GM21825 (cell line): ENCODE measurements at regions not wholly inside any gene's neighbourhood (a gene's known extent, or its start where the extent isn't known, plus 50 kb on each side); places are given as distances from the start of the nearest gene placed in this dataset.
"Not testable (repeated sequence)": the region's sequence is repeated elsewhere in the genome, so short reads cannot be mapped to it uniquely, and the experiment has no call there.

Experiments used
- ATAC-seq: cut with Tn5 transposase; IDR thresholded peaks from one replicate; pipeline ENCODE4 v1.9.1; 2021; ENCODE audit warnings: mild to moderate bottlenecking, moderate library complexity; ENCODE audit not compliant: unreplicated experiment

DNA sequence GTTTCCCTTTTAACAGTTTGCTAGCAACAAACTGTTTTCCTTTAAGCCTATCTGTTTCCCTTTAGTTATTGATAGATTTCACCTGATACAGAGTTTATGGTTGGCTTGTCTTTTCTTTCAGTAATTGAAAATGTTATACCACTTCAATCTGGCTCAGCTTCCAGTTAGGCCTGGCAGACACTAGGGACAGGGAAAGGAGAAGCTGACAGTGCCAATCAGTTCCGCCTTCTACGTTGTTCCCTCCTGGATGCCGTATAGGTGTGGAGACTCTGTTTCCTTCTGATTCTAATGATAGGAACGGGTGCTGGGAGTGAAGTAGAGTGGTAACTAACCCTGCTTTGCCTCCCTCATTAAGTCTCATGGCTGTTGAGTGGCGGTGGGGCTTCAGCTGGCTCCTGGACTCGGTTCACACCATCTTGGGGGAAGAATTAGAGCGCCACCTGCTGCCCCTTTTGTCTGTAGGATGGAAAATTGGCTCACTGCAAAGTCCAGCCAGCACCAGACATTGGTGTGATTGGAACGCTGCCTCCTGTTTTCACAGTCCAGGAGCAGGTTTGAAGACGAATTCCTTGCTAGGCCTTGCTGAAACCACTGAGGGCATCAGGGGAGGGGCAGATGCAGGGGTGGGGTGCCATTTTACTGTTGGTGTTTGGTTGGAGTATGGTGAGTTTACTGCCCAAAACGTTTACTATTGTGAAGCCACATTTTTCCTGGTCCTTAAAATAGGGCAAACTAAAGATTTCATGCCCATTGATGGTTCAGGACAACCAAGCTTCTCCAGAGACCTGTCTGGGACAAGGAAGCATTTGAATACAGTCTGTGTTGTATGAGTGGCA, 1729.5 kb downstream of the GRIK2 start:
- ATAC-seq: no peak

DNA sequence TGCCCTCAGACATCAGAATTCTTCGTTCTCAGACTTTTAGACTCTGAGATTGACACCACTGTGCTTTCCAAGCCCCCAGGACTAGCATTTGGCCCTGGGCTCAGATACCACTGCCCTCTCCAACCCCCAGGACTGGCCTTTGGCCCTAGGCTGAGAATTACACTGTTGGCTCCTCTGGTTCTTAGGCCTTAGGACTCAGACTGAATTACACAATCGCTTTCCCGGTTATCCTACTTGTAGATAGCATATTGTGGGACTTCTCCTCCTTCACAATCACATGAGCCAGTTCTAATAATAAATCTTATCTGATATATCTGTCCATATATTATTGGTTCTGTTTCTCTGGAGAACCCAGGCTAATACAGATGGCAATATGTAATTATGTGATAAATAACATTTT, 1725.5 kb downstream of the GRIK2 start:
- no peak for ATAC-seq

DNA sequence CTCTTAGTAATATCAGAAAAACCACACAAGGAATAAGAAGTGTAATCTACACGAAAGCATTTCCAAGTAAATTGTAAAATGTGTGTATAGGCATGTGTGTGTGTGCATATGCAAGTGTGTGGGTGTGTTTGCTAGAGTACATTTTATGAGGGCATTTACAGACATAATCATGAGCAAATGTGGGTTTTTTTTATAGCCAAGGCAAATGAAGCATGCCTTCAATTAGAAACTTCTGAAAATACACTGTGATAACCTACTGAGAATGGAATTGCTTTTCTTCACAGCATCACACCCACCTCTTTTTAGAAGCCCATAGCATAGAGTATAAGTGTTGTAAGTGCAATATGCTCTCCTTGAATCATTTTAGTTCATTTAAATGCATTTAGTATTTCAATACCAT, 1721.1 kb downstream of the GRIK2 start:
- no peak for ATAC-seq

DNA sequence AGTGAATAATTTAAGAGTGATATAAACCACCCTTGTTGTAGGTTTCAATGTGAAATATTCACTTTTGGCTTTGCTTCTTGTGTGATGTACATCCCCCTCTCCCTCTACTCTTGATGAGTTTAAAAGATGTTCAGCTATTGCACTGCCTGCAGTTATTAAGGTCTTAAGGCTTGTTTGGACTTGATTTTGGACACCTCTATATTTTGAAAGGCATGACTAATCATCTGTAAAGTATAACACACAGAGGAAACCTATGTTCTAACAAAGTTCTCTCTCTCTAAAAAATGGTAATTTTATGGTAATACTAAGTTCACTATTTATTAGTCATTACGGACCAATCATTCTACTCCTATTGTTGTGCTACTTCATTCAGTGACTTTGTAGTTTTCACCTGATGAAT, 1719.9 kb downstream of the GRIK2 start:
- ATAC-seq: no peak

DNA sequence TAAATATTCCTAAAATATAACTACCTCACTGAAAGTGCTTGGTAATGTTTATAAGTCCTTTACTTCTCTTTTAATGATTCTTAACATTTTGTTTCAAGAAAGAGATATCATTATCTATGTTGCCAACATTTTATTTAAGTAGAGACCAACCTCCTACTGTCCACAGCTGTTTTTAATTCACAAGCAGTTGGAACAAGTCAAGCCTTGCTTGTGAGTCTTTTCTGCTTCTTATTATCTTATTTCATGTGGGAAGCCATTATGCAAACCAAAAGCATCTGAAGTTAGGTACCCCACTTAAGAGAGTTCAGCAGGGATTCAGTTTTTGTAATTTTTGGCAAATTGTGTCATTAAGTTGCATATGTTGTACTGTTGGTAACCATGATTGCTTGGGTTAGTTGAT, 1714.5 kb downstream of the GRIK2 start:
- no peak for ATAC-seq

DNA sequence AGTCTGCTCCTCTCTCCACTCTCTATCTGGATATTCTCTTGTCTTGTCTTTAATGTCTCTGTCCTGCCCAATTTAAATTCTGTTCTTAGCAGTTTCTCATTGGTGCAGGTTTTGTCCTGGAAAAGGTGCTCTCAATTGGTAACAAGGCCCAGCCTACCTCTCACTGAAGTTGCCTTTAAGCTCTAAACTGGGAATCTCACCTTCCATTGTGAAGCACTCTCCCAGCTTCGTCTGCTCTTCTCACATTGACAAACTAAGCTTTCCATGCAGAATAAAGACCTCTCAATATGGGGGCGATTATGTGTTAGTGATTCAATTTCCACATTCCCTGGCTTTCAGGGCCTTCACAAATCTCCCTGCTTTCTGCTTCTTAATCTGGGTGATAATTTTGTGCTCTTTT, 1712.2 kb downstream of the GRIK2 start:
- ATAC-seq: no peak

DNA sequence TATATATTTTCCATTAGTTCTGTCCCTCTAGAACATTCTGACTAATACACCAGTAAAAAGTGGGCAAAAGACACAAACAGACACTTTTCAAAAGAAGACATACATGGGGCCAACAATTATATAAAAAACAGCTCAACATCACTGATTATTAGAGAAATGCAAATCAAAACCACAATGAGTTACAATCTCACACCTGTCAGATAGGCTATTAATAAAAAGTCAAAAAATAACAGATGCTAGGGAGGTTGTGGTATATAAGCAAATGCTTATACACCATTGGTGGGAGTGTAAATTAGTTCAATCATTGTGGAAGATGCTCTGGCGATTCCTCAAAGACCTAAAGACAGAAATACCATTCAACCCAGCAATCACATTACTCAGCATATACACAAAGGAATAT, 1707.8 kb downstream of the GRIK2 start:
- ATAC-seq: no peak

DNA sequence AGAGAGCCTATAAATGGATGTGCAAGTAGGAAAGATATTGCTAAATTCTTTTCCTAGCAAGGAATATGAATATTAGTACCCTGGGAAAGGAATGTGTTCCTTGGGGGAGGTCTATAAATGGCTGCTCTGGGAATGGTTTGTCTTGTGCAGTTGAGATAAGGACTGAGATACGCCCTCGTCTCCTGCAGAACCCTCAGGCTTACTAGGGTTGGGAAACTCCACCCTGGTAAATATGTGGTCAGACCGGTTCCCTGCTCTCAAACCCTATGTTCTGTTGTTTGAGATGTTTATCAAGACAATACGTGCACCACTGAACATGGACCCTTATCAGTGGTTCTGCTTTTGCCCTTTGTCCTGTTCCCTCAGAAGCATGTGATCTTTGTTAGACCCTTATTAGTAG, 1698.9 kb downstream of the GRIK2 start:
- ATAC-seq: not testable (repeated sequence)

DNA sequence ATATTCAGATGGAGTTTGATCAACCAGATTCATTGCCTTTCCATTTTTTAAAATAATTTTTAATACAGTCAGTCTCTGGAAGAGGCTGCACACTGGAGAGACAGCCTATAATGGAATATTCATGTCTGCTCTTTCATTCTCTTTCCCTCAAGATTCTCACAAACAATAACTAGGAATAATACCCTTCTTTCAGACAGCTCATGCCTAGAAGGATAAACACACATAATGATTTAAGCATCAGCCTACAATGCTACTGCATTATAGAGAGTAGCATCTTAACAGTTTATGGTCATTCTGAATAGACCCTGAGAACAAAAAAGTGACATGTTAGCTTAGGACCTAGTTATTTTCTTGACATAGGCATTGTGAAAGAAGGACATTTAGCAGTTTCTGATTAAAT, 1692.3 kb downstream of the GRIK2 start:
- ATAC-seq: no peak

DNA sequence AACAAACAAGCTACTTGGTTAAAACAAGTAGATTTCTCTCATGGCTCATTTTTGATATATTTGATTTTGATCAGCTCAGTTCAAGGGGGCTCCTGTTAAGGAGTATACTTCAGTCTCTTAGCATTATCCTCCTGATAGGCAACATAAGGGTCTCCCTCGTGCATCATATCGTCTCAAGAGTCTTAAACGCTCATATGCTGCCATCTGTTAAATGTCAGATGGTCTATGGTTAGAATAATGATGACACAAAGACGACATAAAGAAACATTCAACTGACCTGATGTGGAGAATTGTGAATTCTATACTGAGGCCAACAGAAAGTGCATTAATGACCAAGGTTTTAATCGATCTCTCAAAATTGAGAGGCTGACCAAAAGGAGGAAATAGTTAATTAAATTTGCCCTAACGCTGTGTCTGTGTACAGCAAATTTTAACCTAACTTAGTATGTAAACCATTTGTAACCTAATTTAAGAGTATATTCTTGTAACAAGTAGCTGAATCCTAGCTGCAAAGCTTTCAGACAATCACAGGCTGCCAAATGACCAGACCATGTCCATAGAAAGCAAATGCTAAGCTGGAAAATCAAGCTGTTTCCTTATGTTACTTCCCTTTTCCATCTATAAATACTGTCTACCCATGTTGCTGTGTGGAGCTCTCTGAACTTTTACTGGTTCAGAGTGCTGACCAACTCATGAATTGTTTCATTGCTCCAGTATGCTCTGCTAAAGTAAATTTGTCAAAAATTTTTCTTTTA, 1688.5 kb downstream of the GRIK2 start:
- ATAC-seq: no peak

DNA sequence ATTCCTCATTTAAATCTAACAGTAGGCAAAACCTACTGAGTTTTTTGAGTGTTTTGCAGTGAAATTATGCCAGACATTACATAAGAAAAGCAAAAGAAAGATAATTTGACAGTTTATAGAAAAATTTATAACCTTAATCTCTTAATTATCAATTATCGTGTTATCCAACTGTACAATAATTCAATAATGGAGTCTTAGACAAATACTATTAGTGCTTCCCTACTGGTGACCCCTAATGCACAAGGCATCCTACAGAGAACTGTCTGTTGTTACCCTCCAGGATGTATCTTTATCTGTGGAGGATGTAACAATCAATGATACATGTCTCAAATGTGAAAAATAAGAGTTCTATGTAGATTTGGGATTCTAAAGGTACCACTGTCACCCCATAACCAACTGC, 1687.6 kb downstream of the GRIK2 start:
- ATAC-seq: no peak

DNA sequence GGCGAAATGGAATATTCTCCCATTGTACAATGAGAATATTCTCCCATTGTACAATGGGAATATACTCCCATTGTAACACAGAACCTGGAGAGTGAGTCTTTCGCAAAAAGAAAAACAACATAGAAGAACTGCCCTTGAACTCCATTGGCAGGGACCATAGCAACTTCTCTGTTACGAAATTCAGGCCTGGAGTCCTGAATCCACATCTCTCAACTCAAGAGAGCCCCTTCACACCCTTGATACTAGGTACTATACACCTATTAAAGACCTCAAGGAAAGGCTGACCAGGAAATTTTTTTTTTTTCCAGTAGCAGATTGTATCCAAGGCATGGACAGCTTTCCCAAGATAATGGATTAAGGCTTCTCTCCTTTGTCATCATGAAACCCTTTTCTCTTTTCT, 1687.0 kb downstream of the GRIK2 start:
- no peak for ATAC-seq

DNA sequence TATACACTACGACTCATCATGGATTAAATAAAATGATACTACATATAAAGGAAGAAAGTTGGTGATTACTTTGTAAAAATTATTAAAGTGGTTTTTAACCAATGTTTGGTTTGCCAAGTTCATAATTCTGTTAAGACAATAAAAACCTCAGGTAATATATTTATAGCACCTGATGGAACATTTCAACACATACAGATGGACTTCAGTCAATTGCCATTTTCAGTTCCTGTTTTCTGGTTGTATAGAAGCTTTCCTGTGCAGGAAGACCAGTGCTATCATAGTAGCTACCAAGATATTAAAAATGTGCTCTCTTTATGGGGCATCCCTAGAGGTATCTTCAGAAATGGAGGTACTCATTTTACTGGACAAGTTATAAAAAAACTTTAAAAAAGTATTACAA, 1686.4 kb downstream of the GRIK2 start:
- no peak for ATAC-seq

DNA sequence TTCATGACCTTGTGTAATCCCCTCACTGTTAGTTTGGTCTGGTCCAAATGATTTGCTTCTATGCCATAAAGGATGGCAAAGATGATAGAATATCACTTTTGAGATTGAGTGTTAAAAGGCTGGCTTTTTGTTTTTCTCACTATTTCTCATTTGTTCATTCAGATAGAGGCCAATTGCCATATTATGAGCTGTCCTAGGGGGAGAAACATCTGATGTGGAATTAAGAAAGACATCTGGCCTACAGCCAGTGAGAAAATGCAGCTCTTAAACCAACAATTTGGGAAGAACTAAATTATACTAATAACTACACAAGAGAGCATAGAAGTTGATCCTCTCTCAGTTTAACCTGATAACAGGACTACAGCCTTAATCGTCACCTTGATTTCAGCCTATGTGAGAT, 1668.6 kb downstream of the GRIK2 start:
- no peak for ATAC-seq

DNA sequence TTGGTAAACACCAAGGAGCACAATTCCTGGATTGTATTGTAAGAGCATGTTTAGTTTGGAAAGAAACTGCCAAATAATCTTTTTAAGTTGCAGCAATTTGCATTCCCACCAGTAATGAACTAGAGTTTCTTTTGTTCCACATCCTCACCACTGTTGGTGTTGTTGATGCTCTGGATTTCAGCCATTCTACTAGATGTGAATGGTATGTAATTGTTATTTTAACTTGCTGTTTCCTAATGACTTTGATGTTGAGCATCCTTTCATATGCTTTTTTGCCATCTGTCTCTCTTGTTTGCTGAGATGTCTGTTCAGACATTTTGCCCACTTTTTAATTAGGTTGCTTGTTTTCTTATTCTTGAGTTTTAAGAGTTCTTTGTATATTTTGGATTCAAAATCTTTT, 1654.1 kb downstream of the GRIK2 start:
- ATAC-seq: no peak

DNA sequence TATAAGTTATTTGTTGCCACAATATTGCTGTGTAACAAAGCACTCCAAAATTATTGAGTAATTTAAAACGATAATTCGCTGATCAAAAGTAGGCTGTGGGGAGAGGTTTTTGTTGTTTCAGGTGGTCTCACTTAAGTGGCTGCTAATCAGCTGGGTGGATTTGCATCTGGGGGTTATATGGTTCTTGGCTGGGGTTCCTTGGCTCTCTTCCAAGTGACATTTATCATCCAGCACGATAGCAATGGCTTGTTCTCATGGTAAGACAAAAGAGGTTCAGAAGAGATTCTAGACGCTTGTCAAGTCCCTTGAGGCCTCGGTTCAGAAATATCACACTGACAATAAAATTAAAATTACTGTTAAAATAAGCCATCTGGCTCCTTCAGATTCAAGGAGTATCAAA, 1648.8 kb downstream of the GRIK2 start:
- no peak for ATAC-seq

DNA sequence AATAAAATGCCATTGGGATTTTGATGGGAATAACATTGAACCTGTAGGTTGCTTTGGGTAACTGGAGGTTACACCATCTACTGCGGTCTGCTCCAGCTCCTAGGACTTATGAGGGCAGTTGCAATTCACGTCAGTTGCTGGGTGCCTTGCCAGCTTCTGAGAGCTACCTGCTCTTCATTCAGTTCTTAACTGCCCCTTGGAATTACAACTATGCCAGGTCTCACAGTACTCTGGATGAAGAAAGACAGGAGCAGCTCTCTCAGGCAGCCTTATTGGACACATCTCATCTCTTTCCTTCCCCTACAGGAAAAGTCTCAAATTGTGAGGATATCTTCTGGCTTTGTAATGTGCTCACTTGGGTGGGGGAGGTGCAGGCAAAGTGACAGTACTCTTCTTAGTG, 1643.3 kb downstream of the GRIK2 start:
- no peak for ATAC-seq

DNA sequence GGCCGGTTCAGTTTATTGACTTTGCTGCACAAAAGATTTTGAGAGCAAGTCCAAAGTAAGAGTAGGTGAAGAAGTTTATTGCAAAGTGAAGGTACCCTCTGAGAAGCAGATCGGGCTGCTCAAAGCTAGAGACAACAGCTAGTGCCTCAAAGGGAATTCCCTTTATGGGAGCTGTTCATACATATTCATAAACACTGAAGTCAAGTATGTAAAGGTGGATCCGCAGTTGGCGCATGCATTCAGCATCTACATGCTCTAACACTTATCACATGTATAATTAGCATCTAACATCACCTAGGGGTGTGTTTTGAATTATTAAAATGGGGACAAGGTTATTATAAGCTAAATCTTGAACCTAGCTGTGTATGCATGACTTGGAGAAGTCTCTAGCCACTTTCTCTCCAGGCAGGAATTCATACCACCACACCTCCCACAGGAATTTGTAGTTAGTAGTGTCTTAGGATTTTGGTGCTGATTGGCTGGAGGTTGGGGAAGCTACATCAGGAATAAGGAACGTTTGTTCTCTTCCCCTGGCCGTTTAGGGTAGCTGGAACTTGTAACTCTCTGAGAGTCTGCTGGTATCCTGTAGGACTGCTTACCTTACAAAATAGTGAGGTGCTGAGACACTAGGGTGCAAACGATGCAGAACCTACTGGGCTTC, 1633.9 kb downstream of the GRIK2 start:
- no peak for ATAC-seq

DNA sequence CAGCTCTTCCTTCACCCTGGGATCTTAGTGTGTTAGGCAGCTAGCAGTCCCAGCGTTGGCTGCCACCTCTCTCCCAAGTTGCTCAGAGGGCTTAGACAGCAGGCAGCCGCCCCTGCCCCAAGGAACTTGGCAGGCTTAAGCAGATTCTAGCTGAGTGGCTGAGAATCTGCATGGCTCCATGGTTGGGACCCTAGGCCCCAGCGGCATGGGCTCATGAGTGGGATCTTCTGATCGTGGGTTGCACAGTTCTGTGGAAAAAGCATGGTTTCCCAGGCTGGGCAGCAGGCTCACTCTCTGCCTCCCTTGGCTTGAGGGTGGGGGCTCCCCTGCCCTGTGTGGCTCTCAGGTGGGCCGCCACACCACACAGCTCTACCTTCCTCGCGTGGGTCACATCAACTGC, 1624.9 kb downstream of the GRIK2 start:
- no peak for ATAC-seq

DNA sequence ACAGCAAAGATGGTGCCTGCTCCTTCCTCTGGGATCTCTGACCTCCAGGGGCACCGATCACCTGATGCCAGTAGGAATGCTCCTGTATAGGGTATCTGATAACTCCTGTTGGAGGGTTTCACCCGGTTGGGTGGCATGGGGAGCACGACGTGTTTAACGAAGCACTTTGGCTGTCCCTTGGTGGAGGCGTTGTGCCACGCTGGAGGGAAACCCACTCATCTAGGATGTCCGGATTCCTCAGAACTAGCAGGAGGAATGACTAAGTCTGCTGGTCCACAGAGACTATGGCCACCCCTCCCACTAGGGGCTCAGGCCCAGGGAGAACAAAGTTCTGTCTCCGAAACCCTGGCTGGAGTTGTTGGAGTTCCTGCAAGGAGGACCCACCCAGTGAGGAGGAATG, 1624.4 kb downstream of the GRIK2 start:
- no peak for ATAC-seq

DNA sequence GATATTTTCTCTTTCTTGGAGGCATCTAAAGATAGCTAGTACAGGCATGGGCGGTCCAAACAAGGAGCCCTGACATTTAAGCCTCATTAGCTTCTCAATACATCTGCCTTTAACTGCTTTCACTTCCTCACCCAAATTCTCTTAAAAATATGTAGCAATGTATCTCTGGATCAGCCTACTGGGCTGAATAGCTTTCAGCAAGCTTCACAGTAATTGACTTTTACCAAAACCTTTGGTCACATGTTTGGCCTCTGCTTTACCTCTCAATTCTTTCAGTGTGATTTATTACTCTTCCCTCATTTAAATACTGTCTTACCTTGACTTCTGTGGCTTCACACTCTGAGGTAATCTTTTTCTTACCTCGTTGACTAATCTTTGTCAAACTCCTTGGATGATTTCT, 1618.1 kb downstream of the GRIK2 start:
- ATAC-seq: no peak

DNA sequence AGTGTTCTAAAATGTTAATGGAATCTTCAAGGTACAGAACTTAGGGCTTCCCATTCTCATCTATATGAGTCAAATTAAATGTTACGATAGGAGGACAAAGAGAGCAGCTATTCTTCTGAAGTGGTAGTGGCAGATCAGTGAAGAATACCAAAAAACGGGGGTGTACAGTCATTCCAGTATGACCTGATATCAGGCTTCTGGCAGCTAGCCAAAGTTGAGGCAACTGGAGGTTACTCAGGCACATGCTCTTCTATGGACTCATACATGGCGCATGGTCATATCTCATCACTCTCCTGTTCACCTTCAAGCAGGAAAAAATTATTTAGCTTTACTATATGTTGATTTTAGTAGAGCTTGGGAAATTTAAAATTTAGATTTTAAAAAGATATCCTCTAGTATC, 1608.8 kb downstream of the GRIK2 start:
- no peak for ATAC-seq
